Testis (tissue), 2 donors: ENCODE measurements at regions not wholly inside any gene's neighbourhood (a gene's known extent, or its start where the extent isn't known, plus 50 kb on each side); places are given as distances from the start of the nearest gene placed in this dataset.

Experiments used
- DNase-seq: peaks from one replicate; pipeline ENCODE4 v3.0.0-alpha.2; 2019
- H3K27ac ChIP-seq, 2 donors: fragments of 200-600 bp; sonication (generic); one replicate each; pipeline ENCODE4 v1.5.1; 2019
- H3K27me3 ChIP-seq: fragments of 200-600 bp; sonication (generic); one replicate; pipeline ENCODE4 v1.5.1; 2019
- H3K36me3 ChIP-seq: fragments of 200-600 bp; sonication (generic); one replicate; pipeline ENCODE4 v1.5.1; 2017; ENCODE audit warnings: low read depth; ENCODE audit errors: missing control alignments
- H3K4me1 ChIP-seq: fragments of 200-600 bp; sonication (generic); one replicate; pipeline ENCODE4 v1.5.1; 2019
- H3K4me3 ChIP-seq, 2 donors: fragments of 200-600 bp; sonication (generic); one replicate each; pipeline ENCODE4 v1.5.1; 2017 to 2019
- H3K9me3 ChIP-seq: fragments of 200-600 bp; sonication (generic); one replicate; pipeline ENCODE4 v1.5.1; 2017
- POLR2A ChIP-seq: fragments of 450-650 bp; IDR thresholded peaks from one replicate; pipeline ENCODE4 v1.6.1; 2017; ENCODE audit warnings: antibody characterized with exemption, mild to moderate bottlenecking, moderate library complexity
- WGBS, 2 donors: methylation state at CpG; one replicate each; pipeline ENCODE4 v1.1.5; 2018; 5-methylcytosine and 5-hydroxymethylcytosine counted together
- intact Hi-C: fragments of 100-400 bp; cut with DNase I; formaldehyde crosslinking; loops from one replicate; pipeline ENCODE4 v1.15.1; 2023; ENCODE audit warnings: low total_unique reads
- TF ChIP-seq, protein P1 (sequence below), 3 experiments: fragments of 450-650 bp in 2 of 3; fragments of 200-600 bp in 1 of 3; sonication (generic) in 1 of 3; IDR thresholded peaks; one replicate each; pipeline ENCODE4 v1.5.1; 2016 to 2019; ENCODE audit warnings: antibody characterized with exemption in 3 of 3, mild to moderate bottlenecking in 2 of 3, moderate library complexity in 1 of 3

DNA sequence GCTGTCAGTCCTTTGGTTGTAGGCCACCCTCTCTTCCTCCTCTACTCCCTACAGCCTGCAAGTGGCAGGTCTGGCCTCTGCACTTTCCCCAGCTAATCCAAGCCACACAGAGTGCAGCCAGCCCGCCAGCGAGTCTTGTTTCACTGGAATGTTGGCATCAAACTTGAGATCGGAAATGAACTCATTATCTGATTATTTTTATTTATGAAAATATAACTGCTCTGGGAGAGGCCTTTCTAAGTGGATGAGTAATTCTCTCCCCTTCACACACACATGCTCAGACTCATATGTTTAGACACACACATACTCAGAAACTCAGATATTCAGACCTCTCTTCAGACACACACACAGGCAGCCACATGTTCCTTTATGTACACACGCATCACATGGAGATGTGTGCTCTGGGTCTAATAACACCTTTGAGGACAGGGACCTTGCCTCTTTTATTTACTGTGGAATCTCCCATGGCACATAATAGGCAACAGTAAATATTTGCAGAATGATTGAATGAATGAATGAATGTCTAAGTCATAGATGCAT is 151.3 kb downstream of the ZFP36L2 start:
- Histone ChIP-seq H3K9me3 (no peaks in the 10 kb centered on the region), H3K4me1 (peaks cover 40% of the 10 kb centered on the region), H3K27ac (peak overlapping the region; percentile 11 to 81), H3K36me3 (no peaks in the 10 kb centered on the region), H3K4me3 (no peak overlapping the region), H3K27me3 (no peaks in the 10 kb centered on the region)
- intact Hi-C loops = no loop called here
- 31 to 43% methylated on average over 4 of the region's 4 CpGs for WGBS, 2 donors
- DNase-seq = peak; percentile 62
- TF ChIP-seq, protein P1, sequence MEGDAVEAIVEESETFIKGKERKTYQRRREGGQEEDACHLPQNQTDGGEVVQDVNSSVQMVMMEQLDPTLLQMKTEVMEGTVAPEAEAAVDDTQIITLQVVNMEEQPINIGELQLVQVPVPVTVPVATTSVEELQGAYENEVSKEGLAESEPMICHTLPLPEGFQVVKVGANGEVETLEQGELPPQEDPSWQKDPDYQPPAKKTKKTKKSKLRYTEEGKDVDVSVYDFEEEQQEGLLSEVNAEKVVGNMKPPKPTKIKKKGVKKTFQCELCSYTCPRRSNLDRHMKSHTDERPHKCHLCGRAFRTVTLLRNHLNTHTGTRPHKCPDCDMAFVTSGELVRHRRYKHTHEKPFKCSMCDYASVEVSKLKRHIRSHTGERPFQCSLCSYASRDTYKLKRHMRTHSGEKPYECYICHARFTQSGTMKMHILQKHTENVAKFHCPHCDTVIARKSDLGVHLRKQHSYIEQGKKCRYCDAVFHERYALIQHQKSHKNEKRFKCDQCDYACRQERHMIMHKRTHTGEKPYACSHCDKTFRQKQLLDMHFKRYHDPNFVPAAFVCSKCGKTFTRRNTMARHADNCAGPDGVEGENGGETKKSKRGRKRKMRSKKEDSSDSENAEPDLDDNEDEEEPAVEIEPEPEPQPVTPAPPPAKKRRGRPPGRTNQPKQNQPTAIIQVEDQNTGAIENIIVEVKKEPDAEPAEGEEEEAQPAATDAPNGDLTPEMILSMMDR (IDR thresholded peaks at IDR 0.05) = no peak
- no peak for TF ChIP-seq POLR2A

DNA sequence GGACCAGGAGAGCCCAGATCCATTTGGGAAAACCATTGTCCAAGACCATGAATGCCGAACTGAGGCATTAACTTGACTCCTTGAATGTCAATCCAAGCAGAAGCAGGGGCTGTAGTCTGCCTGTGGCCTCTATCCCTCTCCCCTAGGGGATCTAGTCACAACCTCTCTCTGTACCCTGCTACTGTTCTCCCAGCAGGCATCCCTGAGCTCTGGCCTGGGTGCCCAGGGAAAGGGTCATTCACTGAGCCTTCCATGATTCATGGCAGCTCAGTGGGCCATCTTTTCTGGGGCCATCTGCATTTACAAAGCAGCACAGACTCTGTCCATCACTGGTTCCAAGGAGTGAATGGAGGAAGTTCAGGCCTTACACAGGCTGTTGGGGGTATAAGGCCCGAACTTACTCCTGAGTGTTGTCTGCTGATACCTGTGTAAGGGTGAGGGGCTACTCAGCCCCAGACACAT is 151.8 kb downstream of the ZFP36L2 start:
- no peaks in the 10 kb centered on the region for H3K27me3 ChIP-seq
- H3K27ac ChIP-seq = peak overlapping the region in 1 of 2 donors; percentile 68
- no peak for TF ChIP-seq POLR2A
- TF ChIP-seq, protein P1 (IDR thresholded peaks at IDR 0.05) = no peak
- peaks cover 40% of the 10 kb centered on the region for H3K4me1 ChIP-seq
- 67 to 82% methylated on average over 2 of the region's 2 CpGs for WGBS, 2 donors
- H3K4me3 ChIP-seq = no peak overlapping the region
- H3K9me3 ChIP-seq = no peaks in the 10 kb centered on the region
- DNase-seq = no peak
- no peaks in the 10 kb centered on the region for H3K36me3 ChIP-seq
- intact Hi-C loops = no loop called here

DNA sequence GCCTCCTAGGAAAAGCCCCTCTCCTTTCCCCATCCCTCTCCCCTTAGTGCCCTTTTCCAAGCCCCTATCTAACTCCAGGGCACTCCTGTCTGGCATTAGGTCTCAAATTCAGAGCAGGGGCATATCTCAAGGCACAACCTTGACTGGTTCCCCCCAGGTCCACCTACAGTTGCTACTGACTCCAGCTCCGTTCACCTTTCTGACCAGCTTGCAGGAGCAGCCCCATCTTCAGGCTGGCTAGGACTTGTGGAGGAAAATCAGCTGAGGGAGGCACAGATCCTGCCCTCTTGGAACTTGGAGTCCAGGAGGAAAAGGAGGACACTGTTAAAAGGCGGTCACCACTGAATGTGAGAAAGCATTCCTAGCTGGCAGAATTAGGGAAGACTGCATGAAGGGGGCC is 152.4 kb downstream of the ZFP36L2 start:
- no peak overlapping the region for H3K4me3 ChIP-seq
- DNase-seq = no peak
- TF ChIP-seq, protein P1 (IDR thresholded peaks at IDR 0.05) = no peak
- H3K27ac ChIP-seq = peak overlapping the region in 1 of 2 donors; percentile 68
- no peaks in the 10 kb centered on the region for H3K27me3 ChIP-seq
- intact Hi-C loops = no loop called here
- H3K9me3 ChIP-seq = no peaks in the 10 kb centered on the region
- H3K36me3 ChIP-seq = no peaks in the 10 kb centered on the region
- peaks cover 40% of the 10 kb centered on the region for H3K4me1 ChIP-seq
- WGBS, 2 donors = 91 to 94% methylated on average over 2 of the region's 2 CpGs

DNA sequence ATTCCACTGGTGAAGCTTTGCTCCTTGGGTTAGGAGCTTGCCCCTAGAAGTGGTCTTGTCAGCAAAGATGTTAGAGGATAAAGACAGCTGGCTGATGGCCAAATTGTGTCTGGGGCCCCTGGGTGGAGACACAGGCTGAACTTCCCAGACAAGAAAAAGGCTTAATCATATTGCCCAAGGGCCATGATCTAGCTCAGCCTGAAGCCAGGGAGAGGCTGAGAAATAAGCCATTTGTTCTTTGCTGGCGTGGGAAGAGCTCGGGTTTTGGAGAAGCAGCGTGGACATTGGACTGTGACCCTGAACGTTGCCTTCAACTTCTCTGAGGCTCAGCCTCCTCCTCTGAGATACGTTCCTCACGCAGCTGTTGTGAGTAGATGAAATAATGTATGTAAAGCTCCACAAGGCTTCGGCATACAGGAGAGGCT is 153.0 kb downstream of the ZFP36L2 start:
- no peak for DNase-seq
- H3K4me3 ChIP-seq = no peak overlapping the region
- peaks cover 40% of the 10 kb centered on the region for H3K4me1 ChIP-seq
- WGBS, 2 donors = 48 to 49% methylated on average over 7 of the region's 7 CpGs
- TF ChIP-seq POLR2A = no peak
- TF ChIP-seq, protein P1 (IDR thresholded peaks at IDR 0.05) = no peak
- no peaks in the 10 kb centered on the region for H3K9me3 ChIP-seq
- H3K27ac ChIP-seq = peak overlapping the region in 1 of 2 donors; percentile 68
- no peaks in the 10 kb centered on the region for H3K36me3 ChIP-seq
- no peaks in the 10 kb centered on the region for H3K27me3 ChIP-seq
- intact Hi-C loops = no loop called here
